GM12878 (cell line): ENCODE measurements at regions not wholly inside any gene's neighbourhood (a gene's known extent, or its start where the extent isn't known, plus 50 kb on each side); places are given as distances from the start of the nearest gene placed in this dataset.

ENCODE experiments used
- ATAC-seq: fragments of 200-7000 bp; cut with Tn5 transposase; 3 replicates; pipeline ENCODE4 v1.9.1; 2020; ENCODE audit warnings: mild to moderate bottlenecking, moderate library complexity
- BruUV-seq: library from RNA; stranded (reverse); fragments of 400-500 nt; replicated peaks from 2 replicates; lab custom pipeline; 2021; lab: Mats Ljungman, UMichigan
- CTCF ChIA-PET: fragments of 300-600 bp; sonication (Branson Sonifier 250); formaldehyde crosslinking; extraction: SDS; loops from one replicate; lab custom pipeline; 2021; ENCODE audit warnings: inconsistent platforms; lab: Yijun Ruan, JAX
- POLR2A ChIA-PET: fragments of 350-600 bp; formaldehyde crosslinking; extraction: SDS; loops from one replicate; lab custom pipeline; 2021; ENCODE audit warnings: inconsistent platforms; lab: Charles Lee
- RAD21 ChIA-PET: fragments of 300-600 bp; sonication (Branson Sonifier 250); formaldehyde crosslinking; loops from one replicate; lab custom pipeline; 2023; ENCODE audit warnings: antibody characterized with exemption; ENCODE audit not compliant: unreplicated experiment; lab: Charles Lee
- SMC1A ChIA-PET: fragments of 300-600 bp; sonication (Branson Sonifier 250); formaldehyde crosslinking; loops from one replicate; lab custom pipeline; 2023; ENCODE audit not compliant: unreplicated experiment, uncharacterized antibody; lab: Charles Lee
- DNase-seq: peaks from one replicate; pipeline ENCODE4 v3.0.0-alpha.2; 2011; ENCODE audit warnings: low read depth, low spot score
- FAIRE-seq: peaks from 3 replicates; lab custom pipeline; 2011; peaks lifted over from hg19 to GRCh38; lab: Jason Lieb, UNC
- H2AFZ ChIP-seq: 2 replicates; pipeline ENCODE4 v1.6.0; 2011; ENCODE audit warnings: low read depth, low read length, control low read depth; ENCODE audit not compliant: control insufficient read depth
- H3K27ac ChIP-seq: 2 replicates; pipeline ENCODE4 v1.5.1; 2011; ENCODE audit warnings: control low read depth; ENCODE audit not compliant: control insufficient read depth, insufficient read depth
- H3K27me3 ChIP-seq, 2 experiments: replicated peaks in 1 of 2; 2 replicates each; pipeline versions ENCODE4 v1.6.0 to v1.6.1; 2011; ENCODE audit warnings: low read length in 1 of 2; ENCODE audit not compliant: control insufficient read depth in 2 of 2, insufficient read depth in 2 of 2
- H3K36me3 ChIP-seq, 2 experiments: 2 replicates each; pipeline ENCODE4 v1.5.1; 2011; ENCODE audit warnings: low read length in 1 of 2; ENCODE audit not compliant: control insufficient read depth in 2 of 2, insufficient read depth in 2 of 2
- H3K4me1 ChIP-seq: 2 replicates; pipeline ENCODE4 v1.6.1; 2011; ENCODE audit warnings: mild to moderate bottlenecking, low read length, moderate library complexity, mixed read lengths; ENCODE audit not compliant: control insufficient read depth, insufficient read depth
- H3K4me2 ChIP-seq: 2 replicates; pipeline ENCODE4 v1.6.0; 2011; ENCODE audit warnings: control low read depth; ENCODE audit not compliant: control insufficient read depth, insufficient read depth
- H3K4me3 ChIP-seq: fragments of 200-600 bp; sonication (generic); 2 replicates; pipeline ENCODE4 v1.5.1; 2016
- H3K79me2 ChIP-seq: 2 replicates; pipeline ENCODE4 v1.6.0; 2011; ENCODE audit warnings: low read length; ENCODE audit not compliant: control insufficient read depth, insufficient read depth
- H3K9ac ChIP-seq: 2 replicates; pipeline ENCODE4 v1.8.0; 2011; ENCODE audit warnings: low read length, control low read depth, mixed read lengths; ENCODE audit not compliant: control insufficient read depth, insufficient read depth
- H3K9me3 ChIP-seq: replicated peaks from 3 replicates; pipeline ENCODE4 v1.5.1; 2011; ENCODE audit warnings: mild to moderate bottlenecking, low read length; ENCODE audit not compliant: control insufficient read depth, insufficient read depth
- H4K20me1 ChIP-seq: 2 replicates; pipeline ENCODE4 v1.6.0; 2011; ENCODE audit not compliant: control insufficient read depth, insufficient read depth
- EED ChIP-seq: sonication (generic); IDR thresholded peaks from 2 replicates; pipeline ENCODE4 v1.6.1; 2016; ENCODE audit warnings: antibody characterized with exemption, low read depth
- HCFC1 ChIP-seq: fragments of 150-350 bp; IDR thresholded peaks from 2 replicates; pipeline ENCODE4 v1.6.1; 2014; ENCODE audit warnings: low read length
- HSF1 ChIP-seq: fragments of 150-350 bp; IDR thresholded peaks from 2 replicates; pipeline ENCODE4 v1.6.1; 2014; ENCODE audit warnings: mild to moderate bottlenecking, low read depth, low read length
- MEF2B ChIP-seq: fragments of 450-650 bp; IDR thresholded peaks from 2 replicates; pipeline ENCODE4 v1.6.1; 2018; ENCODE audit warnings: mild to moderate bottlenecking, moderate library complexity; ENCODE audit not compliant: partially characterized antibody, poor library complexity, severe bottlenecking
- NFIC ChIP-seq: IDR thresholded peaks from 2 replicates; pipeline ENCODE4 v1.6.1; 2012; ENCODE audit warnings: low read depth, mild to moderate bottlenecking, inconsistent platforms, low read length, moderate library complexity
- NFXL1 ChIP-seq: fragments of 450-650 bp; IDR thresholded peaks from 2 replicates; pipeline ENCODE4 v1.6.1; 2017; ENCODE audit warnings: antibody characterized with exemption, mild to moderate bottlenecking, borderline replicate concordance
- TCF7 ChIP-seq: IDR thresholded peaks from 2 replicates; pipeline ENCODE4 v1.6.1; 2014; ENCODE audit warnings: antibody characterized with exemption, borderline replicate concordance
- ZBTB40 ChIP-seq: fragments of 450-650 bp; IDR thresholded peaks from 2 replicates; pipeline ENCODE4 v1.6.1; 2016; ENCODE audit warnings: mild to moderate bottlenecking, moderate library complexity, borderline replicate concordance
- ZNF217 ChIP-seq: fragments of 450-650 bp; IDR thresholded peaks from 2 replicates; pipeline ENCODE4 v1.6.1; 2017; ENCODE audit warnings: antibody characterized with exemption, mild to moderate bottlenecking
- ZNF687 ChIP-seq: fragments of 450-650 bp; IDR thresholded peaks from 2 replicates; pipeline ENCODE4 v1.6.1; 2017; ENCODE audit warnings: mild to moderate bottlenecking, moderate library complexity
- WGBS: methylation state at CpG from one replicate; pipeline ENCODE4 v1.1.6; 2016; ENCODE audit warnings: low lambda C conversion rate; ENCODE audit not compliant: insufficient replicate concordance, insufficient coverage; ENCODE audit errors: missing lambda C conversion rate; 5-methylcytosine and 5-hydroxymethylcytosine counted together
- in situ Hi-C: fragments of 300-500 bp; cut with MboI; formaldehyde crosslinking; loops from 9 replicates; pipeline ENCODE4 v1.14.3; 2018; ENCODE audit warnings: mixed read lengths
- intact Hi-C: fragments of 100-400 bp; cut with micrococcal nuclease; formaldehyde crosslinking; loops from one replicate; pipeline ENCODE4 v1.14.2; 2022; ENCODE audit not compliant: unreplicated experiment

DNA sequence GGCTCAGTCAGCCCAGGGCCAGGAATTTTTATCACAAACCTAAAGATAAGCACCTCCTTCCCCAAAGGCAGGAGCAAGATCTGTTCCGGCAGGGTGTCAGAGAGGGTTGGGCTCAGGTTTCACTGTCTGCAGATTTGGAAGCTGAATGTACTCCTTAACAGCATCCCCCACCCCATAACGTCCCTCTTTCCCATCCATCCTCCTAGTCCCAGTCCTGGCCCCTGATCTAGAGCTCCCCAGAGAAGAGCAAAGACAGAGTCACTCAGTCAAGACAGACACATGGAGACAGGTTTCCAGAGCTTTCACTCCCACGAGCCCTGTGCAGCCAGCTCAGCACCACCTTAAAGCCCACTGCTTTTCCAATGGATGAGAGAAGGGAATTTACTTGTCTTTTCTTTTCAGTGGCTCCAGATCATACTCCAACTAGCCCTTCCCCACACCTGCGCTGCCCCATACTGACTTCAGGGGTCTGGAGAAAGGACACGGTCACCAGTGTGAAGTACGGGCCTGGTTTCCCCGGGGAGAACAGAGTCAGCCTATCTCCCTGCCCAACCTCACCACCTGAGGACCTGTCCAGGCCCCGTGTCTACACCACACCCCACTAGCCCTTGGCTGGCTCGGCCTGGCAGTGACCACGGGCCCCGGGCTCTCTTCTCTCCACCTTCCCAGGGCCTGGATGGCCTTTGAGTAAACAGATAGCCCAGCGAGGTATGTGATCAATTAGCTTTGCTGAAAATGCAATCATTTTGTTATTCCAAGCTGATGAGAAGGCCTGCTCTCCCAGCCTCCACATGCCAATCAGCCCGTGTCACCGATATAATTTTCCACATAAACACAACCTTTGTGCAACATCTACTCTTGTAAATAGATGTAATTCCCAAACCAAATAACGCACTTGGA, 249.1 kb downstream of the FOXD2 start:
- DNase-seq (no peak), ATAC-seq (no peak), FAIRE-seq (no peak)
- Histone ChIP-seq H3K4me1 (no peaks in the 10 kb centered on the region), H3K79me2 (no peaks in the 10 kb centered on the region), H3K27me3 (no peaks in the 10 kb centered on the region; a peak in 3 of 4 replicates), H3K9ac (no peak overlapping the region), H3K27ac (no peak overlapping the region), H3K4me3 (no peak overlapping the region), H3K4me2 (no peak overlapping the region), H4K20me1 (no peaks in the 10 kb centered on the region), H3K36me3 (no peaks in the 10 kb centered on the region), H3K9me3 (no peaks in the 10 kb centered on the region), H2AFZ (no peak overlapping the region)
- WGBS: 35% methylated on average over 15 of the region's 15 CpGs
- BruUV-seq: no TSS peak
- intact Hi-C loops: no loop called here
- SMC1A ChIA-PET: no interaction called here
- CTCF ChIA-PET: no interaction called here
- RAD21 ChIA-PET: no interaction called here
- POLR2A ChIA-PET: no interaction called here
- in situ Hi-C loops: no loop called here
- TF ChIP-seq TCF7: no peak
- TF ChIP-seq EED: no peak
- TF ChIP-seq MEF2B: no peak
- no peak for TF ChIP-seq NFIC
- TF ChIP-seq HCFC1: no peak
- no peak for TF ChIP-seq ZNF687
- TF ChIP-seq NFXL1: no peak
- no peak for TF ChIP-seq ZNF217
- no peak for TF ChIP-seq ZBTB40
- TF ChIP-seq HSF1: no peak
